ENCODE measurements at regions not wholly inside any gene's neighbourhood (a gene's known extent, or its start where the extent isn't known, plus 50 kb on each side); places are given as distances from the start of the nearest gene placed in this dataset.
"Not testable (repeated sequence)": the region's sequence is repeated elsewhere in the genome, so short reads cannot be mapped to it uniquely, and the experiment has no call there.

DNA sequence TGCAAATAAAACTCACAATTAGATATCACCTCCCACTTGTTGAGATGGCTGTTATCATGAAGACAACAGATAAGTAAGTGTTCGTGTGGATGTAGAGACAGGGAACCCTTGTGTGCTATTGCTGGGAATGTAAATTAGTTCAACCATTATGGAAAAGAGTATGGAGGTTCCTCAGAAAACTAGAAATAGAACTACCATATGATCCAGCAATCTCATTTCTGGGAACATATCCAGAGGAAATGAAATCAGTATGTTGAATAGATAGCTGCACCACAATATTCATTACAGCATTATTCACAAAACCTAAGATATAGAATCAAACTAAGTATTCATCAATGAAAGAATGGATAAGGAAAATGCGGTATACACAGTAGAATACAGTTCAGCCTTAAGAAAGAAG lies 418.7 kb upstream of the CNTN6 start:
- DNase-seq: no peak

DNA sequence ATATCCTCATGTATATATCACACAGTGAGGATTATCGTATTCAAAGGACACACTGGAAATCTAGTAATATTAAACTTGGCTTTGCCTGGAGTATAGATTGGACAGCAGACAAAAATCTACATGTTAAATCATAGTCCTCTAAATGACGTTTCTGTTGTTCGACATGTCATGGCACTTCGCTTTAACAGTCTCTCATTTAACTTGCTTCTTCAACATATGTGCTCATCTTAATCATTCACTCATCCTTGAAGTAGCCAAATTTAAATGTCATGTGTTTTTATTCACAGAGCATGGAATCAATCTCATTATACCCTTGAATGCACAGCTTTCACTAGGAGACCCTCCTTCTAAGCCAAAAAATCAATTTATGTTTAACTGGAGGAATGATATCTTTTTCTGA lies 417.0 kb upstream of the CNTN6 start:
- DNase-seq: no peak

DNA sequence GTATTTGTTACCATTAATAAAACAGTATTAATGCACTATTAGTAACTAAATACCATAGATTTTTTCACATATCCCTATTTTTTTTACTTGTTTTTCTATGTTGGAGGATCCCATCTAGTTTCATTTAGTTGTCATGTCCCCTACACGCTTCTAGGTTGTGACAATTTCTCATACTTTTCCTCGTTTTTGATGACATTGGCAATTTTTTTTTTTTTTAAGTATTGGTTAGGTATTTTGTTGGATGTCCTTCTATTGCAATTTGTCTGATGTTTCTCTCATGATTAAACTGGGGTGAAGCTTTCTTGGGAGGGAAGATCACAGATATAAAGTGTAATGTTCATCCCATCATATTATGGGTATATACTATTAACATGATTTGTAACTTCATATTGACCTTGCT lies 409.1 kb upstream of the CNTN6 start:
- DNase-seq: no peak

DNA sequence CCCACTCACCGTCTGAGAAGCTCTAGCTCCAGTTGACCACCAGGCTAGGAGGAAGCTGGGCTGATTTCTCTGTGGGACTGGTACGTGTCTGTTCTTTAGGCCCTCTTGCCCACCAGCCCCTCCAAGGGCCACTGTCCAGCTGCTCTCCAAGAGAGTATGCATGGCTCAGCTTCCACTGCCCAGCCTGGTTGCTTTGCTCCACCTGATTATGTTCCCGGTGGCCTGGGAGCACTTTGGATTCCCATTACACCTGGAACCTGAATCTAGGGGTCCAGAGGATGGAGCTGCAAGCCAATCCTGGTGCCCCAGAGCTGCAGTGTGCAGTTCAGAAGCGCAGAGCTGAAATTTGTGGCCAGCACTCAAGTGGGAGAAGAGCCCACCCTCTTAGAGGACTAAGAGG lies 402.1 kb upstream of the CNTN6 start:
- DNase-seq: no peak

DNA sequence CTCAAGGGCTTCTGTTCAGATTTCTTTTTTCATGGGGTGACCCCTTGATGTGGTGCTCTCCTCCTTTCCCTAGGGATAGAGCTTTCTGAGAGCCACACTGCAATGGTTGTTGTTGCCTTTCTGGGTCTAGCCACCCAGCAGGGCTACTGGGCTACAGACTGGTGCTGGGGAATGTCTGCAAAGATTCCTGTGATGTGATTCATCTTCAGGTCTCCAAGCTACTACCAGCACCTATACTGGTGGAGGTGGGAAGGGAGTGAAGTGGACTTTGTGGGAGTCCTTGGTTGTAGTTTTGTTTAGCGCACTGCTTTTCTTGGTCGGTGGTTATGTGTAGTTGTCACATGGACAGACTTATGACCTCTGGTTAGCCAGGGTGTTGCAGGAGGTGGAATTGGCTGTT lies 392.3 kb upstream of the CNTN6 start:
- no peak for DNase-seq

DNA sequence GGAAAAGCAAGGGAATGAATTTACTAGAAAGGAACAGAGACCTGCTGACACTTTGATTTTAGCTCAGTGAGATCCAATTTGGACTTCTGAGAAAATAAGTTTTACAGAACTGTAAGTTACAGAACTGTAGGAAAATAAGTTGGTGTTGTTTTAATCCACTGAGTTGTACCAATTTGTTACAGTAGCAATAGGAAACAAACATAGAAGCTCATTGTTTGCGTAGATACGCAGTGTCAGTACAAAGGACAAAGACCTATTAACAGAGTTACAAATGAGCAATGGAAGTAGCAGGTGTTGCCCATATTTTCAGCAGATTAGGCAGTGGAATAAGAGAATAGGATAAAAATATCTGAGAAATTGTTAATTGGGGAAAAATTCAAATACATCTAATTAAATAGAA lies 385.8 kb upstream of the CNTN6 start:
- DNase-seq: no peak

DNA sequence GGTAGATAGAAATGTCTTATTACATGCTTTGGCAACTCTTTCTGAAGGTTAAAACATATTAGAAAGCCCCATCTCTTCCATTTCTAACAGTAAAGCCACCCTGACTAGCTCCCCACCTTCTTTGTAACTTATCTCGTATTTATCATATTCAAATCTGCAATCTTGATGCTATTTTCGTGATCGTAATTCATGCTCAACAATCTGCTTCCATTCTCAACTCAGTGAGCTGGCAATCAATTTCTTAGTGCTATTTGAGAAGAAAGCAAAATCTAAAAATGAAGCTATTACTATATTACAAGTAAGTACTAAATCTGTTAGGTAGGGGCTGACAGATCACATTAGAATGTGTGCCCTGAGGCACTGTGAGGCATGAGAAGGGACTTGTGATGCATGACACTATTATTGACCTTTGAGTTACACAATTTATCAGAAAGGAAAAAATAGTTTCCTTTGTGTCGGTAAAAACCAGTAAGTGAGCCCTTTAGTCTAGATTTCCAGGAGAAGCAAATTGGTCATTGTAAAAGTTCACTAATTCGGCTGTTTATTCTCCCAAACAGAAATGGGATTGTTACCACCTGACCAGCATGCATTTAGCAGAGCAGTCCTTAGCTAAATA lies 379.7 kb upstream of the CNTN6 start:
- DNase-seq: no peak

DNA sequence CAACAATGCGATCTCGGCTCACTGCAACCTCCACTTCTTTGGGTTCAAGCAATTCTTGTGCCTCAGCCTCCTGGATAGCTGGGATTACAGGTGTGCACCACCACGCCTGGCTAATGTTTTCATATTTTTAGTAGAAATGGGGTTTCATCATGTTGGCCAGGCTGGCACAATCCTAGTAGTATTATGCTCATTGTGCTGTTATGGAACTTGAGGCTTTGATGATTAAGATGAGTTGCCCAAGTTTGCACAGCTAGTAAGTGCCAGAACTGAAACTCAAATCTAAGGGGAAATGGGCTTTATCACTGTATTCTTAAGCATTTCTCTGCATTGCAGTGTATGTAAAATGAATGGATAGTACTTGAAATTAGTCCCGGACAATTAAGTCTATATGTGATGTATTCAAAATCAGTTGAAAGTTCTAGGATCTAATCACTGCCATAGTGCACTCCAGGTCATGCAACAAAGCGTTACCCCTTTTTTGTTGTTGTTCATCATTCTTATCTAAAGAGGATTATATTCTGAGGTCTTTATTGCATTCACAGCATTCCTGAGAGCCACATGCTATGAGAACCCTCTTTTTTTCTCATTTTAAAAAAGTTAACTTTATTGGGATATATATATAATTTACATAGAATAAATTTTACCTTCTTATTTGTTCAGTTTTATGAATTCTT lies 378.7 kb upstream of the CNTN6 start:
- DNase-seq: no peak

DNA sequence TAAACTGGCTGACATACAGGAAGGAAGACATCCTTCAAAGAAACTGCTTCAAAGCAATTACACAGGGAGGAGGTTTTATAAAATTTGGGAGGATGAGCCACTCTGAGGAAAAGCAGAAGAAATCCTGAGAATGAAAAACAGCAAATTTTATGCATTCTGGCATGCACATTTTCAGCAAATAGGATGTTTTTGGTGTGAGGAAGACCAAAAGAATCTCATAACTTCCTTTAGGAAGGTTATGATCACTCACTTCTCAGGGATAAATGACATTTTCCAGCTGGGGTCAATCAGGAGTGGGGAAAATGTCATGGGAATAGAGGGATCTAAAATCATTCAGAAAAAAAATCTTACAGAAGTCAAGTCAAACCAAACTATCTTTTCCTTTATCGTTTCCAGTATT lies 371.7 kb upstream of the CNTN6 start:
- no peak for DNase-seq

DNA sequence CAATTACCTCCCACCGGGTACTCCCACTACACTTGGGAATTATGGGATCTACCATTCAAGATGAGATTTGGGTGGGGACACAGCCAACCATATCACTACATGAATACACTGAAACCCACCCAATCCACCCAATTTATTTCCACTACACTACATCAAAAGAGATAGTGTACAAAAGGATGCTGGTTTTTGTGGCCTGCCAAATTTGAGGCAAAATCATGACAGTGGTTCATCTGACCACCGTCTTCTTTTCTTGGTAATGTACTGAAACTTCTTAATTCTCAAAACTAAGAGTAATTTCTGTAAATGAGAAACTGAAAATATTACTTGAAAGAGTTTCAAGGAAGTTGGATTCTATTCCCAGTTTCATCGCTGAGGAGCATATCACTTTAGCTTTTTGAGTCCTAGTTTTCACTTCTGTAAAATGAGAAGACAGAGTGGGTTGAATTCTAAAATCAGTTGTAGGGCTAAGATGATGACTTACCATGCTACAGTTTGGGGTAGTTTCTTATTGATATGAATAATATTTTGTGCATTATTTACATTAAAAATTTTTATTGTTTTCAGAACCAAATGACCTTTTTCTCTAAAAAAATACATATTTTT lies 360.4 kb upstream of the CNTN6 start:
- no peak for DNase-seq

DNA sequence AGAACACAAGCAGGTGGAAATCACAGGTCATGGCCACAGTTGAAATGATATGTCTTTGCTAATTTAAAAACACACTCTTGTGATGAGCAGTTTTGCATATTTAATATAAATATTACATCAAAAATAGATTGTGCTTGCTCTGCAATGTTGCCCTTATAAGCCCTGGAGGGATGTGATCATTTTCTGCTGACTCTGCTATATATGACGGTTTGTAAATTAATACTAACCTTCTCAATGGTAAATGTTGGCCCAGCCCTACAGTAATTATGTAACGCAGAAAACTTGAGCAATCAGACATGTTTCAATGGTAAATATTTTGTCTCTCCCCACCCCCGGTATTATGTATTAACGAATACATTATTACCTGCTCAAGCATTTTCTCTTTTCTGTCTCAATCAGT lies 359.5 kb upstream of the CNTN6 start:
- DNase-seq: no peak

DNA sequence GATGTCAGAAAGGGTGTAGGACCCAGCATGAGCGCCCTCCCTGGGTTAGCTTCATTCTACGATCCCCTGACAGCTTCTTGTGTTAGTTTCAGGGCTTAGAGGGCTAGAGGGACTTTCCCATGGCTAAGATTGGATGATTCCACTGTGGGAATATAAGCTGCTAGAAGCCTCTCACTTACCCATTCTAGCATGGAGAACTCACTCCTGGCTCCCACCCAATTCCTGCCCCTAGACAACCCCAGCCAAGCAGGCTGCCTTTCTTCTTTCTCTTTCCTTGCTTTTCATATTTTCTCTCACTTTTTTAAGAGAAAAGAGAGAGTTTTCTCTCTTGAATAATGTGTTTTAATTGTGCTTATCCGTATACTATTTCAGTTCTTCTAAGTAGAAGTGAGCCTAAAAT lies 335.1 kb upstream of the CNTN6 start:
- DNase-seq: no peak

DNA sequence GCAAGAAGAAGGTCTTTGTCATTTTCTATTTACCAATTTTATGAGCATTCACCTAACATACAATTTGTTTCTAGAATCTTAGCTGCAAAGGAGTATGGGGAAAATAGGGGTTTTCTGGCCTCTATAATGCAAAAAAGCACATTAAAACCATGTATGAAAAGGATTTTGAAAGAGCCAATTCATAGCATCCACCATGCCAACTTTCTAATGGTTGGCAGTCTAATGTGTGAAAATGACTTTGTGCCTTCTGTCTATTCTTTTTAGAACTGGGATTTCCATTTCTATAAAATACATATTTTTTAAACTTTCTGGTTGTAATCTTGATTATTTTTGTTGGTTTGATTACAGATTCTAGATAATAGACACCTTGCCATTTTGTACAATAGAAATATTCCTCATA lies 333.7 kb upstream of the CNTN6 start:
- no peak for DNase-seq

DNA sequence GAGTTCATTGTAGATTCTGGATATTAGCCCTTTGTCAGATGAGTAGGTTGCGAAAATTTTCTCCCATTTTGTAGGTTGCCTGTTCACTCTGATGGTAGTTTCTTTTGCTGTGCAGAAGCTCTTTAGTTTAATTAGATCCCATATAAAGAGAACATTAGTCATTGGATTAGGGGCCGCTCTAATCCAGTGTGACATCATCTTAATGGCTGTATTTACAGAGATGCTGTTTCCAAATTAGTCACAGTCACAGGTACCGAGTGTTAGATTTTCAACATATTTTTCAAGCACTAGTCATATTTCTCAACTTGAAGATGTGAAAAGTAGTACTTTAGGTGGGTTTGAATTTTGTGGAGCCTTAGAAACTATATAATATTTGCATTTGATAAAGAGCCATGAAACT lies 319.4 kb upstream of the CNTN6 start:
- not testable (repeated sequence) for DNase-seq

DNA sequence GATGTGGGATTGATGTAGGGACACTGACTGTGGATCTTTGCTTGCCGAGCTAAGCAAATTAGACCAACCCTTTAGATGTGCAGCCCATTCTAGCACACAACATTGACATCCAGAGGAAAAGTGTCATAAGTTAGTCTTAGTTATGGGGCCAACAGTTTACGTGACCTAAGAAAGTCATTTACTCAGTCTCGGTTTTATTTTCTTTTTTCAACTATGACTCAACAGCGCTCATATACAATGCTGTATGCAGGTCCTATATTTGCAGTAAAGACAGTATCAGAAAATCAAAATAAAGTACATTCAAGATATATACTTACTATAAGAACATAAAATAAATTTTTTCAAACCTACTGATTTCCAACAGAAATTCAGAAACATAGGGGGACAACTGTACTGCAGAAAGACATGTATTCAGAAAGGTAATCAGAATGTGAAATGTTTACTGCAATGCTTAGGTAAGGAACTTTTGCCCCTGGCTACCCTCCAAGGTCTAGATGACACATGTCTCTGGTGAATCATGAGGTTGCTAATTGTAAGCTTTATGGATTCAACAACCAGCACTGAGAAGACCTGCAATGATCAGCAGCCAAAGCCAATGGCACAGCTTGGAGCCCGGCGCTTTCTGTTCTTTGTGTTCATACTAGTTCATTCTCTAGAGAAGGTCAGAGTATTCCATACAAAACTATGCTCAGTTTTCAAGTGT lies 317.5 kb upstream of the CNTN6 start:
- DNase-seq: no peak

DNA sequence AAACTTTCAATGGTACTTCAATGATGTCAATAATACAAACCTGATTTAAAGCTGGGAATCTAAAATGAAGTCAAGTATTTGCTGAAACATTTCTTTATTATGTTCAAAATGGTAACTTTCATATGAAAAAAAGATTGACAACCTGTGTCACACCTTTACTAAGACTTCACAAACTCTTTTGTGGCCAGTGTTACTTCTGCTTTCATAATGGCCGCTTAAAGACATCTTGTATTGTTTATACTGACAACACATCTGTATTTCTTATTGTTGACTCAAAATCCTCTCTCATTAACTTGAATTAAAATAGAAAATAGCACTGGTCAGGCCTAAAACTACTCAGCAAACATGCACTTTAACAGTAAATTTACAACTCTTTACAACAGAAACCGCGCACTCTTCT lies 312.3 kb upstream of the CNTN6 start:
- DNase-seq: no peak

DNA sequence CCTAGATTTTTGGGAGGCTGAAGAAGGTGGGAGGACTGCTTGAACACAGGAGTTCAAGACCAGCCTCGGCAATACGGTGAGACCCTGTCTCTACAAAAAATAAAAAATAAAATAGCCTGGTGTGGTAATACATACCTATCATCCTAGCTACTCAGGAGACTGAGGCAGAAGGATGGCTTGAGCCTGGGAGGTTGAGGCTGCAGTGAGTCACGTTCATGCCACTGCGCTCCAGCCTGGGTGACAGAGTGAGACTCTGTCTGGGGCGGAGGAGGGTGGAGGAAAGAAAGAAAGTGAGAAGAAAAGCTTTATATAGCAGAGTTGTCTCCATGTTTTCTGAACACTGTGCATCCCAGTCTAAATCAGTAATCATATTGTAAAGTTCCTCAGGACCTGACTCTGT lies 301.4 kb upstream of the CNTN6 start:
- DNase-seq: no peak

DNA sequence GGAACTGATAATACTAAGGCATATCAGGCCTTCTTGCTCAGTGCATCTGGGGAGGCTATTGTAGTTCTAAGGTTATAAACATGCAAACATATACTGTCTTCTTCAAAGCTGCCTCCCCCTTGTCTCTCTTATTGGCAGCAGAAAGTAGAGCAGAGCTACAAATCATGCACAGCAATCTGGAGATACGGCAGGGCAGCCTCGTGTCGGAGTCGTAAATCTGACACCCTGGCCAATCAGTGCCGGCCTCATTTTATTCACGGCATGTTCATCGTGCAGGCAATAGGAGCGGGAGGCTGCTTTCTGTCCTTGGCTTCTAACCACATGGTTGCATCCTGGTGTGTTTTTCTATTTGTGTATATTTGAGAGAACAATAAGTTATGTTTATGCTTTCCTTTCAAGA lies 300.2 kb upstream of the CNTN6 start:
- DNase-seq: no peak

DNA sequence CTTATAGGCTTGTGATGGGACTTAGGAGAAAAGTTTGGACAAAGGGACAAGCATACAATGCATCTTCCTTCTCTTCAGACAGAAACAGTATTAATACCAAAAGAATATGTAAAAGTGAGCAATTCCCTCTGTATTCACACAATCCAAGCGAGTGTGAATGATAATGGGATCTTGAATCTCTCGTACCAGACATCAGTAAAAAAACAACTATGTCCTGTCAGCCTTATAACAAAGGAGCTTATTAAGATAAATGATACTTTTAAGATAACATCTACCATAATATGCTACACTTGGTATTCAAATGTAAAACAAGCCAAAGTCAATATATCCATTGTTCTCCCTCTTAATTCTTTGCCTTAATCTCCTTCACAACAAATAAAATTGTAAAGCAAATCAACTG lies 288.6 kb upstream of the CNTN6 start:
- no peak for DNase-seq

DNA sequence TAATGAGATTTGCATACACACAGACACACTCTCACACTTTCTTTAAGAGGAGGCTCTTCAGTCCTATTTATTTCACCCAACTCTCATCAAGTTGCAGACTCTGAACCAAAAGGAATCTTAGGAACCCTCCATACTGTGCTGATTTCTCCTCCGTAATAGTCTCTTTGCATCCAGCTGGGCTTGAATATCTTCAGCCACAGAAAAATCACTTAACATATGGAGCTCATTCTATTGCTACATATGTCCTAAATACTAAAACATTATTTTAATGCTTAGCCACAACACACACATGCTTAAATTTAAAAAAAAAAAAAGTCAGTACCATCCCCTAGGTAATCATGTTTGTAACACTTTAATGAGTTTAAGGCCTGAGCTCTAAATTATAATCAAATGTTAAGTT lies 287.5 kb upstream of the CNTN6 start:
- DNase-seq: no peak

DNA sequence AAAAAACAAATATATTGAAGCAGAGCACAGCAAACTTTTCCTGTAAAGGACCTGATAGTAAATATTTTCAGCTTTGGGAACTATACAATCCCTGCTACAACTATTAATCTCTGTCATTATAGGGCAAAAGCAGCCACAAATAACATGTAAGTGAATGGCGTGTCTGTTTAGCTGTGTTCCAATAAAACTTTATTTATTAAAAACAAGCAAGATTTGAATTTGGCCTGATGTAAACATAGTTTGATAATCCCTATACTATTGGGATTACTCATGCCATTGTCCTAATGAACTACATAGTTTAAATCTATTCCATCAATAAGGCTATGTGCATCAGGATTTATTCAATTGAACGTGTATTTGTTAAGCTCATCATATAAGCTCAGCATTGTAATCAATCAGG lies 286.8 kb upstream of the CNTN6 start:
- DNase-seq: no peak

DNA sequence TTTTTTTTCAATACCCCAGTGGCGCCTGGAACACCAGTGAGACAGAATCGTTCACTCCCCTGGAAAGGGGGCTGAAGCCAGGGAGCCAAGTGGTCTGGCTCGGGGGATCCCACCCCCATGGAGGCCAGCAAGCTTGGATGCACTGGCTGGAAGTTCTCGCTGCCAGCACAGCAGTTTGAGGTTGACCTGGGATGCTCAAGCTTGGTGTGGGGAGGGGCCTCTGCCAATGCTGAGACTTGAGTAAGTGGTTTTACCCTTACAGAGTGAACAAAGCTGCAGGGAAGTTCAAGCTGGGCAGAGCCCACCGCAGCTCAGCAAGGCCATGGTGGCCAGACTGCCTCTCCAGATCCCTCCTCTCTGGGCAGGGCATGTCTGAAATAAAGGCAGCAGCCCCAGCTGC lies 276.2 kb upstream of the CNTN6 start:
- DNase-seq: no peak

DNA sequence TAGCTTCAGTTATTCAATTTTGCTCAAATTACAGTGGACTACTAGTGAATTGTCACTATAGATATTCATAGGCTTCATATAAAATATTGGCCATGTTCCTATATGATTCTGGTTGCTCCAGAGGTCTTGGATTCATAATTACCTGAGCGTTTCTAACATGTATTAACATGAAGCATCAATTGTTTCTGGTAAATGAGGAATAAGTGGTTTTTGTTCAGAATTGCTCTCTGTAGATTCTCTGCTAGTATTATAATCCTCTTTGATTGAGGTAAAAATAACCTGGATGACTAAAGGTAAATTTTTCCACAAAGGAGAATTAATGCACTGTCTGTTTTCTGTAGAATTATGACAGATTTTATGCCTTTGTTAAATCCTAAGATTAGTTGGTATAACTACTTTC lies 258.1 kb upstream of the CNTN6 start:
- DNase-seq: no peak

DNA sequence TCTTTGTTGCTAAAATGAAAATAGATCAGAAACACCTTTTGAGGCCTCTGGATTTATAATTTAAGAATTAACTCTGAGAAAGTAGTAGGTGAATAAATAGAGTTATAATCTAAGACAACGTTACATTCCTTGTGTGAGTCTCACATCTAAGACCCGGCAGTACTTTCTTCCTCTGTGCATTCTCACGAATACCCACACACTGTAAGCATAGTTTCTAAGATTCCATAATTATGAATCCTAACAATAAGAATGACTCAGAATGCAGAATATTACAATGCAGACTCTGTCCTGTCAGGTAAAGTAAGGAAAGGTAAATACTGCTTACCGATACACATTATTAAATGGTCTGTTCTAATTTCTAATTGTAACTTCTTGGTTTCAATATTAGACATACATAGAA lies 257.7 kb upstream of the CNTN6 start:
- no peak for DNase-seq

Measured in NCI-H1092 (cell line).